Neuronal stem cell (in vitro differentiated cells): ENCODE measurements at regions not wholly inside any gene's neighbourhood (a gene's known extent, or its start where the extent isn't known, plus 50 kb on each side); places are given as distances from the start of the nearest gene placed in this dataset.

Experiments
- DNase-seq: peaks from one replicate; pipeline ENCODE4 v3.0.0-alpha.2; 2013; ENCODE audit warnings: low spot score
- H2AFZ ChIP-seq: one replicate; pipeline ENCODE4 v1.6.1; 2013; ENCODE audit warnings: mild to moderate bottlenecking, low read length, inconsistent platforms
- H2AK5ac ChIP-seq: 2 replicates; pipeline ENCODE4 v1.6.1; 2013; ENCODE audit warnings: low read depth, mild to moderate bottlenecking, inconsistent platforms, low read length, moderate library complexity, mixed read lengths
- H2BK120ac ChIP-seq: 2 replicates; pipeline ENCODE4 v1.6.1; 2013; ENCODE audit warnings: low read depth, mild to moderate bottlenecking, inconsistent platforms, low read length, moderate library complexity, mixed read lengths
- H2BK12ac ChIP-seq: one replicate; pipeline ENCODE4 v1.6.1; 2013; ENCODE audit warnings: low read length, inconsistent platforms
- H2BK15ac ChIP-seq: 2 replicates; pipeline ENCODE4 v1.6.1; 2013; ENCODE audit warnings: mild to moderate bottlenecking, low read length, inconsistent platforms, mixed read lengths
- H2BK5ac ChIP-seq: one replicate; pipeline ENCODE4 v1.6.1; 2013; ENCODE audit warnings: inconsistent platforms, mild to moderate bottlenecking, low read length, moderate library complexity
- H3K14ac ChIP-seq: one replicate; pipeline ENCODE4 v1.6.1; 2013; ENCODE audit warnings: low read length, inconsistent platforms
- H3K18ac ChIP-seq: 2 replicates; pipeline ENCODE4 v1.6.1; 2013; ENCODE audit warnings: low read length, inconsistent platforms
- H3K23ac ChIP-seq: 2 replicates; pipeline ENCODE4 v1.6.1; 2013; ENCODE audit warnings: low read depth, mild to moderate bottlenecking, mixed read lengths, low read length, inconsistent platforms; ENCODE audit not compliant: poor library complexity
- H3K27ac ChIP-seq: replicated peaks from 3 replicates; pipeline ENCODE4 v1.5.1; 2013; ENCODE audit warnings: low read length, inconsistent platforms
- H3K27me3 ChIP-seq, 3 experiments: 2 replicates each; pipeline ENCODE4 v1.6.1; 2013; ENCODE audit warnings: low read length in 3 of 3, mild to moderate bottlenecking in 2 of 3, inconsistent platforms in 1 of 3, low read depth in 1 of 3, mixed read lengths in 1 of 3, moderate library complexity in 1 of 3; ENCODE audit not compliant: control insufficient read depth in 3 of 3, insufficient read depth in 3 of 3
- H3K36me3 ChIP-seq, 2 donors: replicated peaks in 1 of 2; 2 replicates each; pipeline ENCODE4 v1.6.1; 2013; ENCODE audit warnings: low read length in 2 of 2; ENCODE audit not compliant: control insufficient read depth in 2 of 2, insufficient read depth in 2 of 2
- H3K4ac ChIP-seq: 2 replicates; pipeline ENCODE4 v1.6.1; 2013; ENCODE audit warnings: inconsistent platforms, mild to moderate bottlenecking, low read length, moderate library complexity
- H3K4me1 ChIP-seq, 2 donors: 1 replicate in 1 of 2; 2 replicates in 1 of 2; pipeline ENCODE4 v1.6.1; 2013; ENCODE audit warnings: low read length in 2 of 2, low read depth in 1 of 2; ENCODE audit not compliant: control insufficient read depth in 2 of 2, insufficient read depth in 1 of 2
- H3K4me2 ChIP-seq: one replicate; pipeline ENCODE4 v1.6.1; 2013; ENCODE audit warnings: mild to moderate bottlenecking, low read length, inconsistent platforms; ENCODE audit not compliant: insufficient read depth, poor library complexity, severe bottlenecking
- H3K4me3 ChIP-seq, 2 donors: 2 replicates each; pipeline ENCODE4 v1.5.1; 2013; ENCODE audit warnings: low read length in 2 of 2, mild to moderate bottlenecking in 2 of 2, inconsistent platforms in 1 of 2, moderate library complexity in 1 of 2
- H3K79me1 ChIP-seq: one replicate; pipeline ENCODE4 v1.6.1; 2013; ENCODE audit warnings: low read depth, mild to moderate bottlenecking, inconsistent platforms, low read length, moderate library complexity
- H3K9ac ChIP-seq: one replicate; pipeline ENCODE4 v1.6.1; 2013; ENCODE audit warnings: mild to moderate bottlenecking, low read depth, low read length, inconsistent platforms; ENCODE audit not compliant: poor library complexity
- H3K9me3 ChIP-seq, 2 donors: replicated peaks in 1 of 2; 2 replicates each; pipeline versions ENCODE3 to v1.6.1; 2013; ENCODE audit warnings: low read length in 2 of 2, mild to moderate bottlenecking in 2 of 2, inconsistent platforms in 1 of 2, low read depth in 1 of 2, mixed read lengths in 1 of 2, moderate library complexity in 1 of 2; ENCODE audit not compliant: control insufficient read depth in 2 of 2, insufficient read depth in 1 of 2
- H4K8ac ChIP-seq: one replicate; pipeline ENCODE4 v1.6.1; 2013; ENCODE audit warnings: low read depth, mild to moderate bottlenecking, inconsistent platforms, low read length, moderate library complexity
- H4K91ac ChIP-seq: one replicate; pipeline ENCODE4 v1.6.1; 2013; ENCODE audit warnings: low read length, low read depth, mild to moderate bottlenecking, inconsistent platforms; ENCODE audit not compliant: poor library complexity
- WGBS, 2 donors: extraction: QIAGEN DNeasy Blood & Tissue Kit; methylation state at CpG; one replicate each; pipeline ENCODE4 v1.1.7; 2013; ENCODE audit warnings: missing lambda C conversion rate in 2 of 2, mixed read lengths in 1 of 2; ENCODE audit not compliant: insufficient read length in 2 of 2, insufficient replicate concordance in 1 of 2; ENCODE audit errors: extremely low coverage in 2 of 2; 5-methylcytosine and 5-hydroxymethylcytosine counted together

DNA sequence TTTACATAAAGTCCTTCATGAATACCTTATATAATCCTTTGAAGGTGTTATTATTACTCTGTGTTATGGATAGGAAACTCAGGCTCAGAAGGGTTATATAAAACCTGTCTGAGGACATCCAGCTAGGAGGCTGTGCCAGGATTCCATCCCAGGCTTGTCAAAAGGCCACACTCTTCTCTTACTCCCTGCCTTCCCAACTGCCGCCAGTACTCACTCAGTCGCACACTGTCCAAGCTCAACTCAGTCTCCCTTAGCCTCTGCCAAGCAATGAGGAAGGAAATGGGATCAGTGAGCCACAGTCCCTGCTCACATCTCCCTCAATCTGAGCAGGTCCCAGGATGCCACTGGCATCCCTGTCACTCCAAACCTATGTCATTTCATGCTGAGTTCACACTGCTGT, 94.4 kb downstream of the NAV1 start:
- no peaks in the 10 kb centered on the region for H3K79me1 ChIP-seq
- no peak overlapping the region for H3K4ac ChIP-seq
- no peak overlapping the region for H2BK12ac ChIP-seq
- H3K9me3 ChIP-seq, result no peaks in the 10 kb centered on the region
- H3K36me3 ChIP-seq, result no peaks in the 10 kb centered on the region
- peaks cover 15 to 28% of the 10 kb centered on the region in 2 donors for H3K4me1 ChIP-seq
- H2BK5ac ChIP-seq, result no peak overlapping the region
- H3K4me2 ChIP-seq, result no peak overlapping the region
- no peak overlapping the region for H3K27ac ChIP-seq
- H2BK15ac ChIP-seq, result no peak overlapping the region
- no peak for DNase-seq
- no CpG with 5 or more reads among the region's 2 CpGs for WGBS, 2 donors
- no peak overlapping the region for H3K18ac ChIP-seq
- no peak overlapping the region for H4K8ac ChIP-seq
- no peak overlapping the region for H2AFZ ChIP-seq
- no peak overlapping the region for H3K14ac ChIP-seq
- no peak overlapping the region for H3K23ac ChIP-seq
- no peak overlapping the region for H3K4me3 ChIP-seq
- H2AK5ac ChIP-seq, result no peak overlapping the region
- no peak overlapping the region for H2BK120ac ChIP-seq
- H3K27me3 ChIP-seq, result peaks cover 0 to 7% (median 0%) of the 10 kb centered on the region in 3 experiments
- H4K91ac ChIP-seq, result no peak overlapping the region
- H3K9ac ChIP-seq, result no peak overlapping the region

DNA sequence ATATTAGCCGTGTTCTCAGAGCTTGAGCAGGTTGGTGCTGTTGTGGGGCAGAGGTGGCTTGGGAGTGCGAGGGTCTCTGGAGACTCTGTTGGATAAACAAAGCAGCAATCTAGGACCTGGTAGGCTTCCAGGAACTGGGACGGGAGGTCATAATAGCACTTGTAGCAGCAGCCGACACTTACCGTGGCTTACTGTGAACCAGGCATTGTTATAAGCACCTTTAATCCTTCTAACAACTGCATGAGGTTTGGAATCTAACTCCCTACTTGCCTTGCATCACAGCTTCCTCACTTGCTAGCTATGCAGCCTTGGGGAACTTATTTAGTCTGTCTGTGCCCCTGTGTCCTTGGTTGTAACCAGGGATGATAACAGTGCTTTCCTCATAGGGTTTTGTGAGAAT, 94.9 kb downstream of the NAV1 start:
- Histone ChIP-seq H3K9me3 (no peaks in the 10 kb centered on the region), H3K79me1 (no peaks in the 10 kb centered on the region), H3K27me3 (peaks cover 0 to 7% (median 0%) of the 10 kb centered on the region in 3 experiments), H3K14ac (no peak overlapping the region), H2BK12ac (no peak overlapping the region), H3K23ac (no peak overlapping the region), H3K27ac (no peak overlapping the region), H3K36me3 (no peaks in the 10 kb centered on the region), H2BK5ac (no peak overlapping the region), H2BK120ac (no peak overlapping the region), H3K4ac (no peak overlapping the region), H3K9ac (no peak overlapping the region), H3K4me2 (no peak overlapping the region), H3K18ac (no peak overlapping the region), H3K4me3 (no peak overlapping the region), H3K4me1 (peaks cover 11 to 25% of the 10 kb centered on the region in 2 donors), H2AK5ac (no peak overlapping the region), H4K91ac (no peak overlapping the region), H4K8ac (no peak overlapping the region), H2BK15ac (no peak overlapping the region), H2AFZ (no peak overlapping the region)
- WGBS, 2 donors, result no CpG with 5 or more reads among the region's 5 CpGs
- no peak for DNase-seq

DNA sequence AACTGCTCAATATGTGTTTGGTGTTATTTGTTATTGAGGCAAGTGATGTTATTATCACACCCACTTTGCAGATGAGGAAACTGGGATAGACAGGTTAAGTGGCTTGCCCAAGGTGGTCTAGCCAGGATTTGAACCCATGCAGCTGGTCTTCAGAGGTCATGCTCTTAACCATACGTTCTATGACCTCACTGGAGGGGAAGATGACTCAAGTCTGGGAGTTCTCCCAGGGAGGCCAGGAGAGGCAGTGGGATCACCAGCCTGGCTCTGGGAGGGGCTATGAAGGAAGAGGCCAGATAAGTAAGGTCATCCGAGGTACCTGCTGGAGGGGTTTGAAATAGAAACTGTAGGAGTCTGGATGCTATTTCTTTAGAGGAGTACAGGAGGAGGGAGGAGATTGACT, 95.3 kb downstream of the NAV1 start:
- peaks cover 11 to 23% of the 10 kb centered on the region in 2 donors for H3K4me1 ChIP-seq
- H3K4me3 ChIP-seq, result no peak overlapping the region
- H4K8ac ChIP-seq, result no peak overlapping the region
- H3K4ac ChIP-seq, result no peak overlapping the region
- no peaks in the 10 kb centered on the region for H3K79me1 ChIP-seq
- no peak overlapping the region for H2AK5ac ChIP-seq
- no peaks in the 10 kb centered on the region for H3K36me3 ChIP-seq
- no peaks in the 10 kb centered on the region for H3K9me3 ChIP-seq
- no peak overlapping the region for H3K4me2 ChIP-seq
- no peak overlapping the region for H3K9ac ChIP-seq
- H2BK5ac ChIP-seq, result no peak overlapping the region
- no peak overlapping the region for H3K14ac ChIP-seq
- H3K27ac ChIP-seq, result no peak overlapping the region
- WGBS, 2 donors, result no CpG with 5 or more reads among the region's 2 CpGs
- no peak overlapping the region for H3K18ac ChIP-seq
- H4K91ac ChIP-seq, result no peak overlapping the region
- no peak overlapping the region for H2BK15ac ChIP-seq
- no peak overlapping the region for H3K23ac ChIP-seq
- no peak overlapping the region for H2BK12ac ChIP-seq
- no peak overlapping the region for H2BK120ac ChIP-seq
- peaks cover 0 to 7% (median 0%) of the 10 kb centered on the region in 3 experiments for H3K27me3 ChIP-seq
- no peak for DNase-seq
- no peak overlapping the region for H2AFZ ChIP-seq

DNA sequence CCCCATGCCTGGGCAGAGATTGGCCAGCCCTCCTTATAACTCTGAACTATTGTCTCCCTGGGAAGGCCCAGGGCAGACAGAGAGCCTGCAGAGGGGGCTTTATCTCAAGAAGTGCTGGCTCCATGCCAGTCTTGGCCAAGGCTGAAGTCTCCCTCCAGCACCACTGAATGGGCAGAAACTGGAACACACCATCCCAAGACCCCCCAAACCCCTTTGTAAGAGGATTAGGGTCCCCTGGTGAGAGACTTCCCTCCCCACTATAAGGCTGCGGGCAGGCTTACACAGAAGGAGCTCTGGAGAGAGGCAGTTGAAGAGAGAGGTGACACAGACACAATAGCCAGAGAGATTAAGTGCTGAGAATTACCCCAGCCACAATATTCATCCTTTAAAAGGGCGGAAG, 97.2 kb downstream of the NAV1 start:
- no peaks in the 10 kb centered on the region for H3K9me3 ChIP-seq
- no CpG with 5 or more reads among the region's 2 CpGs for WGBS, 2 donors
- no peak overlapping the region for H2BK5ac ChIP-seq
- H2BK15ac ChIP-seq, result no peak overlapping the region
- no peak overlapping the region for H2AK5ac ChIP-seq
- no peaks in the 10 kb centered on the region for H3K79me1 ChIP-seq
- no peaks in the 10 kb centered on the region for H3K36me3 ChIP-seq
- DNase-seq, result peak; percentile 56
- H3K4me1 ChIP-seq, result peaks cover 11 to 21% of the 10 kb centered on the region in 2 donors
- H3K27me3 ChIP-seq, result peaks cover 0 to 7% (median 0%) of the 10 kb centered on the region in 3 experiments
- H3K18ac ChIP-seq, result no peak overlapping the region
- no peak overlapping the region for H2BK120ac ChIP-seq
- no peak overlapping the region for H3K4ac ChIP-seq
- H3K4me2 ChIP-seq, result no peak overlapping the region
- H2BK12ac ChIP-seq, result no peak overlapping the region
- H3K27ac ChIP-seq, result no peak overlapping the region
- no peak overlapping the region for H3K23ac ChIP-seq
- H3K4me3 ChIP-seq, result no peak overlapping the region
- no peak overlapping the region for H2AFZ ChIP-seq
- no peak overlapping the region for H3K9ac ChIP-seq
- no peak overlapping the region for H4K91ac ChIP-seq
- no peak overlapping the region for H4K8ac ChIP-seq
- H3K14ac ChIP-seq, result no peak overlapping the region
